Anterior cingulate cortex (tissue), 58 donors: ENCODE measurements at regions not wholly inside any gene's neighbourhood (a gene's known extent, or its start where the extent isn't known, plus 50 kb on each side); places are given as distances from the start of the nearest gene placed in this dataset.
"Not testable (repeated sequence)": the region's sequence is repeated elsewhere in the genome, so short reads cannot be mapped to it uniquely, and the experiment has no call there.

Experiments
- DNase-seq, 58 donors: peaks; one replicate each; lab custom pipeline; 2025; lab: John Stamatoyannopoulos, UW

GRCh38 chr12:93078059-93078458 is 149.0 kb upstream of the EEA1 start:
- DNase-seq: no peak

- DNase-seq: no peak
These were observed 149.5 kb upstream of the EEA1 start for GRCh38 chr12:93078577-93078976.

- DNase-seq: peak in 1 of 58 donors; percentile 6
These were observed 150.2 kb upstream of the EEA1 start for GRCh38 chr12:93079271-93079670.

- DNase-seq: no peak
These were observed 150.9 kb upstream of the EEA1 start for GRCh38 chr12:93079976-93080375.

- no peak for DNase-seq
These were observed 151.4 kb upstream of the EEA1 start for GRCh38 chr12:93080452-93080851.

- no peak for DNase-seq
These were observed 152.1 kb upstream of the EEA1 start for GRCh38 chr12:93080994-93081809.

- DNase-seq: no peak
These were observed 152.7 kb upstream of the EEA1 start for GRCh38 chr12:93081810-93082165.

GRCh38 chr12:93085383-93086287 is 156.5 kb upstream of the EEA1 start:
- DNase-seq: no peak

GRCh38 chr12:93086288-93086727 is 157.2 kb upstream of the EEA1 start:
- DNase-seq: no peak

GRCh38 chr12:93087840-93088610 is 158.9 kb upstream of the EEA1 start:
- no peak for DNase-seq

GRCh38 chr12:93089805-93090569 is 160.9 kb upstream of the EEA1 start:
- no peak for DNase-seq

- no peak for DNase-seq
These were observed 161.7 kb upstream of the EEA1 start for GRCh38 chr12:93090731-93091172.

GRCh38 chr12:93091886-93092648 is 163.0 kb upstream of the EEA1 start:
- DNase-seq: no peak

- no peak for DNase-seq
These were observed 163.5 kb upstream of the EEA1 start for GRCh38 chr12:93092649-93092945.

GRCh38 chr12:93093243-93093642 is 164.1 kb upstream of the EEA1 start:
- no peak for DNase-seq

- DNase-seq: not testable (repeated sequence)
These were observed 165.1 kb upstream of the EEA1 start for GRCh38 chr12:93094222-93094621.

GRCh38 chr12:93094988-93095737 is 166.1 kb upstream of the EEA1 start:
- no peak for DNase-seq

- DNase-seq: no peak
These were observed 168.3 kb upstream of the EEA1 start for GRCh38 chr12:93097417-93097816.

- DNase-seq: peak in 7 of 58 donors; percentile 1 to 30 (median 14)
These were observed 169.0 kb upstream of the EEA1 start for GRCh38 chr12:93098077-93098476.
